Neuronal stem cell (in vitro differentiated cells): ENCODE measurements at regions not wholly inside any gene's neighbourhood (a gene's known extent, or its start where the extent isn't known, plus 50 kb on each side); places are given as distances from the start of the nearest gene placed in this dataset.

Source experiments
- DNase-seq: peaks from one replicate; pipeline ENCODE4 v3.0.0-alpha.2; 2013; ENCODE audit warnings: low spot score
- H2AFZ ChIP-seq: one replicate; pipeline ENCODE4 v1.6.1; 2013; ENCODE audit warnings: mild to moderate bottlenecking, low read length, inconsistent platforms
- H2AK5ac ChIP-seq: 2 replicates; pipeline ENCODE4 v1.6.1; 2013; ENCODE audit warnings: low read depth, mild to moderate bottlenecking, inconsistent platforms, low read length, moderate library complexity, mixed read lengths
- H2BK120ac ChIP-seq: 2 replicates; pipeline ENCODE4 v1.6.1; 2013; ENCODE audit warnings: low read depth, mild to moderate bottlenecking, inconsistent platforms, low read length, moderate library complexity, mixed read lengths
- H2BK12ac ChIP-seq: one replicate; pipeline ENCODE4 v1.6.1; 2013; ENCODE audit warnings: low read length, inconsistent platforms
- H2BK15ac ChIP-seq: 2 replicates; pipeline ENCODE4 v1.6.1; 2013; ENCODE audit warnings: mild to moderate bottlenecking, low read length, inconsistent platforms, mixed read lengths
- H2BK5ac ChIP-seq: one replicate; pipeline ENCODE4 v1.6.1; 2013; ENCODE audit warnings: inconsistent platforms, mild to moderate bottlenecking, low read length, moderate library complexity
- H3K14ac ChIP-seq: one replicate; pipeline ENCODE4 v1.6.1; 2013; ENCODE audit warnings: low read length, inconsistent platforms
- H3K18ac ChIP-seq: 2 replicates; pipeline ENCODE4 v1.6.1; 2013; ENCODE audit warnings: low read length, inconsistent platforms
- H3K23ac ChIP-seq: 2 replicates; pipeline ENCODE4 v1.6.1; 2013; ENCODE audit warnings: low read depth, mild to moderate bottlenecking, mixed read lengths, low read length, inconsistent platforms; ENCODE audit not compliant: poor library complexity
- H3K27ac ChIP-seq: replicated peaks from 3 replicates; pipeline ENCODE4 v1.5.1; 2013; ENCODE audit warnings: low read length, inconsistent platforms
- H3K27me3 ChIP-seq, 3 experiments: 2 replicates each; pipeline ENCODE4 v1.6.1; 2013; ENCODE audit warnings: low read length in 3 of 3, mild to moderate bottlenecking in 2 of 3, inconsistent platforms in 1 of 3, low read depth in 1 of 3, mixed read lengths in 1 of 3, moderate library complexity in 1 of 3; ENCODE audit not compliant: control insufficient read depth in 3 of 3, insufficient read depth in 3 of 3
- H3K36me3 ChIP-seq, 2 donors: replicated peaks in 1 of 2; 2 replicates each; pipeline ENCODE4 v1.6.1; 2013; ENCODE audit warnings: low read length in 2 of 2; ENCODE audit not compliant: control insufficient read depth in 2 of 2, insufficient read depth in 2 of 2
- H3K4ac ChIP-seq: 2 replicates; pipeline ENCODE4 v1.6.1; 2013; ENCODE audit warnings: inconsistent platforms, mild to moderate bottlenecking, low read length, moderate library complexity
- H3K4me1 ChIP-seq, 2 donors: 1 replicate in 1 of 2; 2 replicates in 1 of 2; pipeline ENCODE4 v1.6.1; 2013; ENCODE audit warnings: low read length in 2 of 2, low read depth in 1 of 2; ENCODE audit not compliant: control insufficient read depth in 2 of 2, insufficient read depth in 1 of 2
- H3K4me2 ChIP-seq: one replicate; pipeline ENCODE4 v1.6.1; 2013; ENCODE audit warnings: mild to moderate bottlenecking, low read length, inconsistent platforms; ENCODE audit not compliant: insufficient read depth, poor library complexity, severe bottlenecking
- H3K4me3 ChIP-seq, 2 donors: 2 replicates each; pipeline ENCODE4 v1.5.1; 2013; ENCODE audit warnings: low read length in 2 of 2, mild to moderate bottlenecking in 2 of 2, inconsistent platforms in 1 of 2, moderate library complexity in 1 of 2
- H3K79me1 ChIP-seq: one replicate; pipeline ENCODE4 v1.6.1; 2013; ENCODE audit warnings: low read depth, mild to moderate bottlenecking, inconsistent platforms, low read length, moderate library complexity
- H3K9ac ChIP-seq: one replicate; pipeline ENCODE4 v1.6.1; 2013; ENCODE audit warnings: mild to moderate bottlenecking, low read depth, low read length, inconsistent platforms; ENCODE audit not compliant: poor library complexity
- H3K9me3 ChIP-seq, 2 donors: replicated peaks in 1 of 2; 2 replicates each; pipeline versions ENCODE3 to v1.6.1; 2013; ENCODE audit warnings: low read length in 2 of 2, mild to moderate bottlenecking in 2 of 2, inconsistent platforms in 1 of 2, low read depth in 1 of 2, mixed read lengths in 1 of 2, moderate library complexity in 1 of 2; ENCODE audit not compliant: control insufficient read depth in 2 of 2, insufficient read depth in 1 of 2
- H4K8ac ChIP-seq: one replicate; pipeline ENCODE4 v1.6.1; 2013; ENCODE audit warnings: low read depth, mild to moderate bottlenecking, inconsistent platforms, low read length, moderate library complexity
- H4K91ac ChIP-seq: one replicate; pipeline ENCODE4 v1.6.1; 2013; ENCODE audit warnings: low read length, low read depth, mild to moderate bottlenecking, inconsistent platforms; ENCODE audit not compliant: poor library complexity
- WGBS, 2 donors: extraction: QIAGEN DNeasy Blood & Tissue Kit; methylation state at CpG; one replicate each; pipeline ENCODE4 v1.1.7; 2013; ENCODE audit warnings: missing lambda C conversion rate in 2 of 2, mixed read lengths in 1 of 2; ENCODE audit not compliant: insufficient read length in 2 of 2, insufficient replicate concordance in 1 of 2; ENCODE audit errors: extremely low coverage in 2 of 2; 5-methylcytosine and 5-hydroxymethylcytosine counted together

- H3K27ac ChIP-seq: no peak overlapping the region
- no peak overlapping the region for H2AK5ac ChIP-seq
- no peak overlapping the region for H2BK5ac ChIP-seq
- H3K14ac ChIP-seq: no peak overlapping the region
- H3K4me2 ChIP-seq: no peak overlapping the region
- H2AFZ ChIP-seq: peak overlapping the region; percentile 79
- H3K4ac ChIP-seq: no peak overlapping the region
- no peak overlapping the region for H4K91ac ChIP-seq
- no peaks in the 10 kb centered on the region for H3K79me1 ChIP-seq
- no peak overlapping the region for H4K8ac ChIP-seq
- no peaks in the 10 kb centered on the region for H3K36me3 ChIP-seq
- no peaks in the 10 kb centered on the region for H3K9me3 ChIP-seq
- H3K4me1 ChIP-seq: peaks cover 0 to 10% of the 10 kb centered on the region in 2 donors
- H2BK120ac ChIP-seq: no peak overlapping the region
- no peak overlapping the region for H2BK12ac ChIP-seq
- no peak overlapping the region for H3K18ac ChIP-seq
- no peak overlapping the region for H3K9ac ChIP-seq
- WGBS, 2 donors: no CpG with 5 or more reads among the region's 4 CpGs
- H3K4me3 ChIP-seq: no peak overlapping the region
- H3K27me3 ChIP-seq: no peaks in the 10 kb centered on the region
- no peak overlapping the region for H3K23ac ChIP-seq
- DNase-seq: no peak
- H2BK15ac ChIP-seq: no peak overlapping the region
Observed at GRCh38 chr6:54646069-54646950, 200.3 kb upstream of the FAM83B start.

DNA sequence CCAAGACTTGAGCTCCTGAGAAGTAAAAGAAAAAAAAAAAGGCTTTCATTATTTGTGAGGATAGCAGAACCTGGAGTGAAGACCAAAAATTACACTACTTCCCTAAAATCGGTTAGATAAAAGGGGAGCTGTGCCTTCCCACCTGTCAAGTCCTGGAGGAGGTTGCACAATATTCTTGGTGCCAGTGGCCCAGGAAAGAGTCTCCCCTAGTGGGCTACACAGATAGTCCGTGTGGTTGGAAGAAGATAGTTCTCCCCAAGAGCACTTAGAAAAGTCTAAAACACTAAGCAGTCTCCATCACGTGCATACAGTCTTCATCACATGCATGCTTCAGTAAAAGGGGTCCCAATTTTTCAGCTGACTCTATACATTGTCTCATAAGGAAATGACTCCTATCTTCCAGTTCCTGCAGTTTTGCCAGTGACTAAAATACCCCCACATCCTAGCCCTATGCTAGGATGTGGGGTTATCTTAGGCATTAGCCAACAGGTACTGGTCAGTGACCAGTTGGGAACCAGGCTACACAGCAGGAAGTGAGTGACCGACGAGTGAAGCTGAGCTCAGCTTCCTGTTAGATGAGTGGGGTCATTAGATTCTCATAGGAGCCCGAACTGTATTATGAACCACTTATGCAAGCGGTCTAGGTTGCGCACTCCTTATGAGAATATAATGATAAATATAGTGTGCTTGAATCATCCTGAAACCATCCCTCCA, 199.5 kb upstream of the FAM83B start:
- H3K4me3 ChIP-seq: no peak overlapping the region
- H2BK15ac ChIP-seq: no peak overlapping the region
- DNase-seq: no peak
- no peak overlapping the region for H3K23ac ChIP-seq
- no peak overlapping the region for H3K27ac ChIP-seq
- no peak overlapping the region for H4K8ac ChIP-seq
- H3K79me1 ChIP-seq: no peaks in the 10 kb centered on the region
- no peak overlapping the region for H3K4ac ChIP-seq
- H3K9ac ChIP-seq: no peak overlapping the region
- H3K27me3 ChIP-seq: no peaks in the 10 kb centered on the region
- no peak overlapping the region for H3K14ac ChIP-seq
- no peaks in the 10 kb centered on the region for H3K9me3 ChIP-seq
- H2BK120ac ChIP-seq: no peak overlapping the region
- peak overlapping the region; percentile 79 for H2AFZ ChIP-seq
- no peak overlapping the region for H3K18ac ChIP-seq
- H2BK5ac ChIP-seq: no peak overlapping the region
- H3K4me2 ChIP-seq: no peak overlapping the region
- no peak overlapping the region for H2BK12ac ChIP-seq
- H3K36me3 ChIP-seq: no peaks in the 10 kb centered on the region
- WGBS, 2 donors: no CpG with 5 or more reads among the region's 8 CpGs
- peaks cover 0 to 10% of the 10 kb centered on the region in 2 donors for H3K4me1 ChIP-seq
- H2AK5ac ChIP-seq: no peak overlapping the region
- H4K91ac ChIP-seq: no peak overlapping the region

DNA sequence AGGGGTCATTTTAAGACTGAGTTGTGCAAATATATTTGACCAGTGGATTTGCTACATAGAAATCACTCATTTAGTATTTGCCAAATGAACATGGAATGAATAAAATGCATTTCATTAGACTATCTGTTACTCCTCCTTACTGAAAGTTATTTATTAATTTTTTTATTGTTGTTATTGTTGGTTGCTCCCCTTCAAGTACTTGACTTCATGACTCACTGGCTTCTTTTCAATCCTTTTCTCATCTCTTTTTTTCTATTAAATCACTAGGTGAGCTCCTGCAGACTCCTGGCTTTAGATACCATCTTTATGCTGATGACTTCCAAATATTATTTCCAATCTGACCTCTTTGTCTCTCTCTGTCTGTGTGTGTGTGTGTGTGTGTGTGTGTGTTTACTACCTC, 192.2 kb upstream of the FAM83B start:
- H3K9me3 ChIP-seq: no peaks in the 10 kb centered on the region
- H3K36me3 ChIP-seq: no peaks in the 10 kb centered on the region
- no peak overlapping the region for H3K4me2 ChIP-seq
- no peak overlapping the region for H4K8ac ChIP-seq
- no peak overlapping the region for H3K4ac ChIP-seq
- H3K23ac ChIP-seq: no peak overlapping the region
- no peak overlapping the region for H2BK15ac ChIP-seq
- DNase-seq: no peak
- H3K4me1 ChIP-seq: no peaks in the 10 kb centered on the region
- no peak overlapping the region for H2AK5ac ChIP-seq
- H3K18ac ChIP-seq: no peak overlapping the region
- no peak overlapping the region for H2BK5ac ChIP-seq
- no peak overlapping the region for H3K4me3 ChIP-seq
- H3K14ac ChIP-seq: no peak overlapping the region
- H2BK120ac ChIP-seq: no peak overlapping the region
- H3K79me1 ChIP-seq: no peaks in the 10 kb centered on the region
- H3K27me3 ChIP-seq: no peaks in the 10 kb centered on the region
- H3K9ac ChIP-seq: no peak overlapping the region
- no peak overlapping the region for H2AFZ ChIP-seq
- H2BK12ac ChIP-seq: no peak overlapping the region
- H4K91ac ChIP-seq: no peak overlapping the region
- H3K27ac ChIP-seq: no peak overlapping the region

- no peak overlapping the region for H2BK12ac ChIP-seq
- H2BK15ac ChIP-seq: no peak overlapping the region
- no peak for DNase-seq
Observed at GRCh38 chr6:54655162-54655561, 191.4 kb upstream of the FAM83B start.

More at GRCh38 chr6:54655162-54655561, 191.4 kb upstream of the FAM83B start:
- H2AK5ac ChIP-seq: no peak overlapping the region
- H3K14ac ChIP-seq: no peak overlapping the region
- no peak overlapping the region for H2AFZ ChIP-seq
- H2BK5ac ChIP-seq: no peak overlapping the region
- H4K91ac ChIP-seq: no peak overlapping the region
- H3K27ac ChIP-seq: no peak overlapping the region
- H3K4me3 ChIP-seq: no peak overlapping the region
- H3K23ac ChIP-seq: no peak overlapping the region
- no peaks in the 10 kb centered on the region for H3K9me3 ChIP-seq
- H3K18ac ChIP-seq: no peak overlapping the region
- no peaks in the 10 kb centered on the region for H3K27me3 ChIP-seq
- H3K79me1 ChIP-seq: no peaks in the 10 kb centered on the region
- no peak overlapping the region for H2BK120ac ChIP-seq
- no peak overlapping the region for H3K9ac ChIP-seq
- H3K4ac ChIP-seq: no peak overlapping the region
- no peak overlapping the region for H3K4me2 ChIP-seq
- no CpG with 5 or more reads among the region's 1 CpG for WGBS, 2 donors
- H3K4me1 ChIP-seq: no peaks in the 10 kb centered on the region
- H3K36me3 ChIP-seq: no peaks in the 10 kb centered on the region
- H4K8ac ChIP-seq: no peak overlapping the region
